Skeletal muscle tissue (tissue), 3 donors: ENCODE measurements at regions not wholly inside any gene's neighbourhood (a gene's known extent, or its start where the extent isn't known, plus 50 kb on each side); places are given as distances from the start of the nearest gene placed in this dataset.

ENCODE experiments used
- H3K27ac ChIP-seq: one replicate; pipeline ENCODE4 v1.7.0; 2013; ENCODE audit warnings: mild to moderate bottlenecking, low read depth, low read length, inconsistent platforms
- H3K27me3 ChIP-seq, 3 donors: one replicate each; pipeline ENCODE4 v1.7.0; 2013; ENCODE audit warnings: low read length in 3 of 3; ENCODE audit not compliant: control insufficient read depth in 3 of 3, insufficient read depth in 3 of 3
- H3K36me3 ChIP-seq, 3 donors: one replicate each; pipeline ENCODE4 v1.7.0; 2013; ENCODE audit warnings: low read length in 3 of 3; ENCODE audit not compliant: control insufficient read depth in 3 of 3, insufficient read depth in 3 of 3
- H3K4me1 ChIP-seq, 3 donors: one replicate each; pipeline ENCODE4 v1.7.0; 2013; ENCODE audit warnings: low read length in 3 of 3, mild to moderate bottlenecking in 3 of 3; ENCODE audit not compliant: control insufficient read depth in 3 of 3, insufficient read depth in 3 of 3
- H3K4me3 ChIP-seq, 3 donors: one replicate each; pipeline ENCODE4 v1.7.0; 2013; ENCODE audit warnings: low read length in 3 of 3
- H3K9ac ChIP-seq, 3 donors: one replicate each; pipeline ENCODE4 v1.7.0; 2013; ENCODE audit warnings: low read length in 3 of 3, mild to moderate bottlenecking in 3 of 3, moderate library complexity in 2 of 3, low read depth in 1 of 3
- H3K9me3 ChIP-seq, 3 donors: one replicate each; pipeline ENCODE4 v1.7.0; 2013; ENCODE audit warnings: low read length in 3 of 3; ENCODE audit not compliant: control insufficient read depth in 3 of 3
- donor health status: Osteomylitis.

DNA sequence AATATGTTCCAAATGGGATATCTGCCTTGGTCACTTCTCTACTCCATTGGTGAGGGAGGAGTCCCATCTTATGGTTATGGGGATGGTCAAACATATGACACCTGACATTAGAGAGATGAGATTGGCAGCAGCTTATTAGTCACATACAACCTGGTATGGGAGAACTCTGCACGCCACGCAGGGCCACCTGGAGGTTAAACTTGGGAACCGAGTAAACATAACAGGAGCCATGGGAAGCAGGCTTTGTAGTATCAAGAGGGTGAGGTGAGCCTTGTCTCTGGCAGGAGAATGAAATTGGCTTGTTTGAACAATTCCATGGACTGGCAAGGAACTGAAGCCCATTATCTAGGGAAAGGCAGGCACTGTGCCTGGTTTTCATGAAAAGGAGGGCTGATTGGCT, 238.7 kb upstream of the ELAC2 start:
- no peaks in the 10 kb centered on the region for H3K9me3 ChIP-seq
- no peak overlapping the region for H3K27ac ChIP-seq

DNA sequence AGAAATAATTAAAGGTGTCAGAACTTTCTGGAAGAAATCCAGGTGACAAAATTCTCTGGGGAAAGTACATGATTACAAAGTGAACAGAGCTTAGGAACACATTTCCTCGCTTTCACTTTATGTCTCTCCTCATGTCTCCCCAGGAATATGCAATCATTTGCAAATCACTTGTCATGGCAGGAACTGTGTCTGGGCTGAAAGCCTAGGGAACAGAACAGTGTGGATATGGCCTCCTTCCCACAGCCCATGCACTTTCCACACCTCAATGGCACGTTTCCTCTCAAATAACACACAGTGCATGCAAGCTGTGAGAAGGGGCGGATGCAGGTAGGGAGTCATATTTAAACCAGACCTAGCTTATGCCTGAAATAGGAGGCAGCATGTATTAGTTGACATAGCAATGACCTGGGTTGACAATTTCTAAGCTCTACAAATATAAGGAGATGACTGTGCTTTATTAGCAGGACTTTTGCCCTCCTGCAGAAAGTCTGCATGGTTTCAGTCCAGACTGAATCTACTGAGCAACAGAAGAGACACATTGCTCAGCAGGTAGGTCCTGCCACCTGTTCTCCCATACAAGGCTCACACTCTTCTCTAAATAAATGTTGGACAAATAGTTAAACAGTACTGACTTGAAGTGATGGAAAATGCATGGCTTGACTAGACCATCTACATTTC, 236.0 kb upstream of the ELAC2 start:
- no peak overlapping the region for H3K9ac ChIP-seq
- H3K4me3 ChIP-seq = no peak overlapping the region
- no peaks in the 10 kb centered on the region for H3K36me3 ChIP-seq
- no peaks in the 10 kb centered on the region for H3K27me3 ChIP-seq
- no peak overlapping the region for H3K27ac ChIP-seq
- no peaks in the 10 kb centered on the region for H3K4me1 ChIP-seq
- H3K9me3 ChIP-seq = no peaks in the 10 kb centered on the region

More for the DNA sequence above, 238.7 kb upstream of the ELAC2 start:
- no peaks in the 10 kb centered on the region for H3K36me3 ChIP-seq
- H3K4me3 ChIP-seq = no peak overlapping the region
- no peak overlapping the region for H3K9ac ChIP-seq
- H3K27me3 ChIP-seq = no peaks in the 10 kb centered on the region
- no peaks in the 10 kb centered on the region for H3K4me1 ChIP-seq

- Histone ChIP-seq H3K9me3 (no peaks in the 10 kb centered on the region), H3K9ac (no peak overlapping the region), H3K4me3 (no peak overlapping the region), H3K27ac (no peak overlapping the region), H3K4me1 (no peaks in the 10 kb centered on the region), H3K27me3 (no peaks in the 10 kb centered on the region), H3K36me3 (no peaks in the 10 kb centered on the region)
These were observed 226.7 kb upstream of the ELAC2 start for GRCh38 chr17:13244513-13244912.

GRCh38 chr17:13243585-13243984, 225.8 kb upstream of the ELAC2 start:
- no peaks in the 10 kb centered on the region for H3K4me1 ChIP-seq
- no peaks in the 10 kb centered on the region for H3K36me3 ChIP-seq
- H3K27me3 ChIP-seq = no peaks in the 10 kb centered on the region
- no peak overlapping the region for H3K4me3 ChIP-seq
- no peak overlapping the region for H3K27ac ChIP-seq
- H3K9ac ChIP-seq = no peak overlapping the region
- no peaks in the 10 kb centered on the region for H3K9me3 ChIP-seq

- Histone ChIP-seq H3K9ac (no peak overlapping the region), H3K27me3 (no peaks in the 10 kb centered on the region), H3K9me3 (no peaks in the 10 kb centered on the region), H3K27ac (no peak overlapping the region), H3K4me3 (no peak overlapping the region), H3K4me1 (no peaks in the 10 kb centered on the region), H3K36me3 (no peaks in the 10 kb centered on the region)
These were observed 223.0 kb upstream of the ELAC2 start for GRCh38 chr17:13240851-13241250.

- Histone ChIP-seq H3K27me3 (peaks cover 0 to 3% (median 0%) of the 10 kb centered on the region in 3 donors), H3K36me3 (no peaks in the 10 kb centered on the region), H3K9ac (no peak overlapping the region), H3K27ac (no peak overlapping the region), H3K4me3 (no peak overlapping the region), H3K4me1 (no peaks in the 10 kb centered on the region), H3K9me3 (no peaks in the 10 kb centered on the region)
These were observed 212.8 kb upstream of the ELAC2 start for GRCh38 chr17:13230350-13231264.

- Histone ChIP-seq H3K27ac (no peak overlapping the region), H3K9me3 (no peaks in the 10 kb centered on the region), H3K27me3 (peaks cover 0 to 3% (median 0%) of the 10 kb centered on the region in 3 donors), H3K36me3 (no peaks in the 10 kb centered on the region), H3K4me3 (no peak overlapping the region), H3K4me1 (no peaks in the 10 kb centered on the region), H3K9ac (no peak overlapping the region)
These were observed 210.4 kb upstream of the ELAC2 start for GRCh38 chr17:13228225-13228624.

- no peak overlapping the region for H3K4me3 ChIP-seq
- no peaks in the 10 kb centered on the region for H3K9me3 ChIP-seq
- H3K9ac ChIP-seq = no peak overlapping the region
- no peaks in the 10 kb centered on the region for H3K4me1 ChIP-seq
- peaks cover 0 to 3% (median 0%) of the 10 kb centered on the region in 3 donors for H3K27me3 ChIP-seq
- H3K27ac ChIP-seq = no peak overlapping the region
- no peaks in the 10 kb centered on the region for H3K36me3 ChIP-seq
These were observed 205.1 kb upstream of the ELAC2 start for GRCh38 chr17:13222975-13223374.

DNA sequence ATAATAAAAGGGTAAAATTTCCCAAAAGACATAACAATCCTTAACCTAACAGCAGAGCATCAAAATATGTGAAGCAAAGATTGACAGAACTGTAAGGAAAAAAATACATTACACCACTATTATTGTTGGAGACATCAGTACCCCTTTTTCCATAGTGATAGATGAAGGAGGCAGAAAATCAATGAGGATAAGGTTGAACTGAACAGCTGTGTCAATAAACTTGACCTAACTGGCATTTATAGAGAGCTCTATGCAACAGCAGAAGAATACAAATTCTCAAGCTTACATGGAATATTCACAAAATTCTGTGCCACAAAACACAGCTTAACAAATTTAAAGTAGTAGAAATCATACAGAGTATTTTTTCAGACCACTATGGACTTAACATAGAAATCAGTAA, 195.0 kb upstream of the ELAC2 start:
- Histone ChIP-seq H3K9me3 (no peaks in the 10 kb centered on the region), H3K27me3 (no peaks in the 10 kb centered on the region), H3K9ac (no peak overlapping the region), H3K4me3 (no peak overlapping the region), H3K27ac (no peak overlapping the region), H3K4me1 (no peaks in the 10 kb centered on the region), H3K36me3 (no peaks in the 10 kb centered on the region)

- Histone ChIP-seq H3K36me3 (no peaks in the 10 kb centered on the region), H3K27me3 (no peaks in the 10 kb centered on the region), H3K4me3 (no peak overlapping the region), H3K4me1 (no peaks in the 10 kb centered on the region), H3K27ac (no peak overlapping the region), H3K9ac (no peak overlapping the region), H3K9me3 (no peaks in the 10 kb centered on the region)
These were observed 191.3 kb upstream of the ELAC2 start for GRCh38 chr17:13209081-13209480.
